Medulla oblongata (tissue), 1 donor: ENCODE measurements at regions not wholly inside any gene's neighbourhood (a gene's known extent, or its start where the extent isn't known, plus 50 kb on each side); places are given as distances from the start of the nearest gene placed in this dataset.

Experiments used
- DNase-seq: peaks from one replicate; pipeline ENCODE4 v3.0.0-alpha.2; 2015; ENCODE audit errors: extremely low spot score

GRCh38 chr15:62544446-62544845, 379.4 kb upstream of the C2CD4B start:
- no peak for DNase-seq

GRCh38 chr15:62545467-62546227, 380.6 kb upstream of the C2CD4B start:
- peak; percentile 72 for DNase-seq

GRCh38 chr15:62546628-62547027, 381.5 kb upstream of the C2CD4B start:
- DNase-seq = no peak

GRCh38 chr15:62547584-62547983, 382.5 kb upstream of the C2CD4B start:
- DNase-seq = no peak

GRCh38 chr15:62549345-62549970, 384.4 kb upstream of the C2CD4B start:
- DNase-seq = no peak

GRCh38 chr15:62550106-62550505, 385.0 kb upstream of the C2CD4B start:
- no peak for DNase-seq

- DNase-seq = no peak
Measured at GRCh38 chr15:62552444-62552843, 387.4 kb upstream of the C2CD4B start.

- no peak for DNase-seq
Measured at GRCh38 chr15:62553911-62554563, 389.0 kb upstream of the C2CD4B start.

- peak; percentile 11 for DNase-seq
Measured at GRCh38 chr15:62558640-62559380, 393.7 kb upstream of the C2CD4B start.

- no peak for DNase-seq
Measured at GRCh38 chr15:62559381-62559733, 394.3 kb upstream of the C2CD4B start.

GRCh38 chr15:62561059-62561519, 396.0 kb upstream of the C2CD4B start:
- DNase-seq = no peak

GRCh38 chr15:62561571-62561970, 396.5 kb upstream of the C2CD4B start:
- no peak for DNase-seq

GRCh38 chr15:62564886-62565633, 400.0 kb upstream of the C2CD4B start:
- DNase-seq = no peak

- DNase-seq = no peak
Measured at GRCh38 chr15:62565634-62566026, 400.5 kb upstream of the C2CD4B start.

GRCh38 chr15:62566248-62566647, 401.2 kb upstream of the C2CD4B start:
- no peak for DNase-seq

GRCh38 chr15:62567501-62567900, 402.4 kb upstream of the C2CD4B start:
- no peak for DNase-seq

GRCh38 chr15:62568004-62568403, 402.9 kb upstream of the C2CD4B start:
- DNase-seq = no peak

GRCh38 chr15:62568702-62569101, 403.6 kb upstream of the C2CD4B start:
- DNase-seq = no peak

- no peak for DNase-seq
Measured at GRCh38 chr15:62569460-62570404, 404.6 kb upstream of the C2CD4B start.

- no peak for DNase-seq
Measured at GRCh38 chr15:62570405-62570783, 405.3 kb upstream of the C2CD4B start.
